ENCODE measurements at regions not wholly inside any gene's neighbourhood (a gene's known extent, or its start where the extent isn't known, plus 50 kb on each side); places are given as distances from the start of the nearest gene placed in this dataset.

- no peaks in the 10 kb centered on the region for H3K27me3 ChIP-seq (replicated peaks)
- H3K4me3 ChIP-seq (ENCODE audit: low read depth, low read length) = no peak overlapping the region
- H3K36me3 ChIP-seq (replicated peaks) = no peaks in the 10 kb centered on the region
- no peak overlapping the region for H3K27ac ChIP-seq
- no peak for TF ChIP-seq CTCF (IDR thresholded peaks at IDR 0.05; ENCODE audit: low read depth, low read length, missing control alignments)
- DNase-seq = no peak
- in situ Hi-C loops (cut with HindIII; ENCODE audit: low pct_ligation_motif_present, low sequenced_read_pairs) = no loop called here
Observed at GRCh38 chrX:94123062-94123461, 449.1 kb downstream of the FAM133A start.

- DNase-seq = no peak
- Histone ChIP-seq H3K36me3 (replicated peaks) (no peaks in the 10 kb centered on the region), H3K4me3 (ENCODE audit: low read depth, low read length) (no peak overlapping the region), H3K27ac (no peak overlapping the region), H3K27me3 (replicated peaks) (no peaks in the 10 kb centered on the region)
- no peak for TF ChIP-seq CTCF (IDR thresholded peaks at IDR 0.05; ENCODE audit: low read depth, low read length, missing control alignments)
- in situ Hi-C loops (cut with HindIII; ENCODE audit: low pct_ligation_motif_present, low sequenced_read_pairs) = no loop called here
Observed at GRCh38 chrX:94162971-94163370, 489.0 kb downstream of the FAM133A start.

GRCh38 chrX:94178145-94178788 lies 504.3 kb downstream of the FAM133A start:
- in situ Hi-C loops (cut with HindIII; ENCODE audit: low pct_ligation_motif_present, low sequenced_read_pairs) = no loop called here
- Histone ChIP-seq H3K4me3 (ENCODE audit: low read depth, low read length) (no peak overlapping the region), H3K27ac (no peak overlapping the region), H3K36me3 (replicated peaks) (no peaks in the 10 kb centered on the region), H3K27me3 (replicated peaks) (no peaks in the 10 kb centered on the region)
- no peak for DNase-seq
- no peak for TF ChIP-seq CTCF (IDR thresholded peaks at IDR 0.05; ENCODE audit: low read depth, low read length, missing control alignments)

- no peak for TF ChIP-seq CTCF (IDR thresholded peaks at IDR 0.05; ENCODE audit: low read depth, low read length, missing control alignments)
- H3K4me3 ChIP-seq (ENCODE audit: low read depth, low read length) = no peak overlapping the region
- H3K36me3 ChIP-seq (replicated peaks) = no peaks in the 10 kb centered on the region
- DNase-seq = no peak
- in situ Hi-C loops (cut with HindIII; ENCODE audit: low pct_ligation_motif_present, low sequenced_read_pairs) = no loop called here
- no peaks in the 10 kb centered on the region for H3K27me3 ChIP-seq (replicated peaks)
- H3K27ac ChIP-seq = no peak overlapping the region
Observed at GRCh38 chrX:94204524-94204923, 530.5 kb downstream of the FAM133A start.

- TF ChIP-seq CTCF (IDR thresholded peaks at IDR 0.05; ENCODE audit: low read depth, low read length, missing control alignments) = no peak
Observed at GRCh38 chrX:94216738-94217137, 542.7 kb downstream of the FAM133A start.

GRCh38 chrX:94252211-94252610 lies 578.2 kb downstream of the FAM133A start:
- Histone ChIP-seq H3K27ac (no peak overlapping the region), H3K4me3 (ENCODE audit: low read depth, low read length) (no peak overlapping the region), H3K36me3 (replicated peaks) (no peaks in the 10 kb centered on the region), H3K27me3 (replicated peaks) (no peaks in the 10 kb centered on the region)
- no peak for DNase-seq
- no peak for TF ChIP-seq CTCF (IDR thresholded peaks at IDR 0.05; ENCODE audit: low read depth, low read length, missing control alignments)
- in situ Hi-C loops (cut with HindIII; ENCODE audit: low pct_ligation_motif_present, low sequenced_read_pairs) = no loop called here

More at GRCh38 chrX:94216738-94217137, 542.7 kb downstream of the FAM133A start:
- DNase-seq = no peak
- H3K27me3 ChIP-seq (replicated peaks) = no peaks in the 10 kb centered on the region
- in situ Hi-C loops (cut with HindIII; ENCODE audit: low pct_ligation_motif_present, low sequenced_read_pairs) = no loop called here
- H3K4me3 ChIP-seq (ENCODE audit: low read depth, low read length) = no peak overlapping the region
- no peaks in the 10 kb centered on the region for H3K36me3 ChIP-seq (replicated peaks)
- no peak overlapping the region for H3K27ac ChIP-seq
